Fibroblast of skin of abdomen (primary cell): ENCODE measurements at regions not wholly inside any gene's neighbourhood (a gene's known extent, or its start where the extent isn't known, plus 50 kb on each side); places are given as distances from the start of the nearest gene placed in this dataset.

ENCODE experiments used
- DNase-seq: peaks from one replicate; pipeline ENCODE4 v3.0.0-alpha.2; 2013

DNA sequence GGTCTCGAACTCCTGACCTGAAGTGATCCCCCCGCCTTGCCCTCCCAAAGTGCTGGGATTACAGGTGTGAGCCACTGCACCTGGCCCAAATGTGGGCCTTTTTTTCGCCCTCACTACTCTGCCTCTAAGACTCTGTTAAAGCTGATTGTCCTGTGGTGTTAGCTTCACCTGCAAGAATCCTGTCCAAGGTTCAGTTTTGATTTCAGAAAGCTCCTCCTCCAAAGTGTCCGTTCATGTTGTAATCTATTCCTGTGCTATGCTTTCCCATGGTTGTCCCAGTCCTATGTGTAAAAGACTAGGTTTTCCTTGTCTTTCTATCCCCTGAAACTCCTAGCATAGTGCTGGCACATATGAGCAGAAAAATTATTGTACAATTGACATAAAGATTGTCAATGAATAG is 440.9 kb downstream of the KLF5 start:
- no peak for DNase-seq

- DNase-seq = no peak
Observed at GRCh38 chr13:73497430-73497829, 438.6 kb downstream of the KLF5 start.

- no peak for DNase-seq
Observed at GRCh38 chr13:73496711-73497110, 437.9 kb downstream of the KLF5 start.

DNA sequence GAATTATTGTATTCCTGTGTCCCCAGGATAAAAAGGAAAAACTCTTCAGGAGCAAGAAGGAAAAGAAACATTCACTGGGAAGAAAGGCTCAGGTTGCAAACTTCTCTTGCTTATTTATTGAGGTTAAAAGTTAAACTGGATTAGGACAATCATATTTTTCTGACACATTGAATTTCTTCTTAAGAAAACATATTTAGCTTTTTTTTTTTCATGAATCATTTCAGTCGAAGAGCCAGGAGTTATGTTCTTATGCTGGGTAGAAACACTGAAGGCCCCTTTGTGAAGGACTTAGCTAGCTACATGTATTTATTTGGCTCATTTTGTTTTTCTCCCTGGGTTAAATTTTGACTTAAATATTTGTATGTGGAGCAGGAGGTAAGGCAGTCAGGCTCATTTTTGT is 434.0 kb downstream of the KLF5 start:
- DNase-seq = no peak

DNA sequence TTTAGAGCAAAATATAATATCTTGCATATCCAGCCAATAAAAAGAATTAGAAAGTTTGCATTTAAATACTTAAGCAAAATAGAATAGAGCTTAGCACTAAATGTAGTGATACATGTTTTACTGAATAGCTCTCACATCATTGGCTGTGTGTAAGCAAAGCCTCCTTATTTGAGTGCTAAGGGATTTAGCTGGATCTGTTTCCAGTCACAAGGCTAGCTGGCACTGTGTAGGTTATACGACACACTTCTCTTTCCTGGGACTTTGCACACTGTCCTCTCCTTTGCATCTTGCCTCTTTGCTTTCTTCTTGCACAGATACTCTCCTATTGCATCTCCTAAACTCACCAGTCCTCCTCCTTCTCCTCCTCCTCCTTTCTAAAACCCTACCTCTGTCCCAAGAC is 423.8 kb downstream of the KLF5 start:
- DNase-seq = no peak

DNA sequence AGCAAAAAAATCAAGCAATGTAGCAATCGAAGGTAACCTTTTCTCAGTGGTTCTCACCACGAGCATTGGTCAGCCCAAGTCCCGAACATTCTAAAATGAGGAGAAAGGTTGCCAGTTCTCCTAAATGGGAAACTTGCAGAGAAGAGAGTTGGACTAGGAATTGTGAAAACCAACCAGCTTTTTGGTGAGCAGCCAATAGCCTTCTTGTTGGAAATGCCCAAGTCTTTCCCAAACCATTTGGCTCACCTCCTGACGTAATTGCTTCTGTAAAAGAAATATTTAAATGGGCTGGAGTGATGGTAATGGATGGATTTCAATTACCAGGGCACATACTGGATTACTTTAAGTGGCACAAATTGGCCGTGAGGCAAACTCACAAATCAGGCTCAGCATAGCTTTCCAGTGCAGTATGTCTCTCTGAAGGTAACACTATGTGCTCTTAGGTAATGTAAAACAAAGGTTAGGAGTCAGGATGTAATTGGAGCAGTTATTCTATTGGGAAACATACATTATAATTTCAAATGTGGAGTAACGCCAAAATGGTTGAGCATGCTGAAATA is 423.2 kb downstream of the KLF5 start:
- no peak for DNase-seq

DNA sequence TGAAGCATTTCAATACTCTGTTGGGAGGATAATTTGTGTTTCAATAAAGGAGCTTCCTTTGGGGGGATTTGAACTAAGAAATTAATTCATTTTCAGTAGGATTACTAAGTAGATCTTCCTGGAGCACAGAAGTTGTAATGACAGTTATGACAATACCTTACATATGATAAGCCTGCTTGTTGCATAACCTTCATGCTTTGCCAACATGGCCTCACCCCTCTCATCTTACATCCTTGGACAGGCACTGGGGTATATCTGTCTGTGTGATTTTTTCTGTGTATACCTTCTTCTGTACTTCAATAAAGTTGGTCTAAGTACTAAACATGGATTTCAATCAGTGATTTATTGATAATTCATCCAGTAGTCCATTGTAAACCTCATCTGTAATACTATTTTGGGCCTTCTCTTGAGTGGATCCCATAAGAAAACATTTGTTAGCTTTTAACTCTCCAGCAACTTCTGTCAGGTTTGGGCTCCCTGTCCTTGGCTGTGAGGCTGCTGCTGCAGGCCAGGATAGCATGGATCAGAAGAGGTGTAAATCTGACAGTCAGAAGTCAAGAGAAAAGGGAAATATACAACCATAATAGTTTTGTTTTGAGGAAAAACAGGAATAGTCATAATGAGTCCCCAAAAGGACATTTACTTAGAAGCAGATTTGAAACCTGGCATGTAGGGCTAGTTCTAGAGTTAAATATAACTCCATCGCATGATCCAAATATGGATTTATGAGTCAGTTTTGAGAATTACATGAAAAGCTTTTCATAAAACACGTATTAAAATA is 422.2 kb downstream of the KLF5 start:
- no peak for DNase-seq

DNA sequence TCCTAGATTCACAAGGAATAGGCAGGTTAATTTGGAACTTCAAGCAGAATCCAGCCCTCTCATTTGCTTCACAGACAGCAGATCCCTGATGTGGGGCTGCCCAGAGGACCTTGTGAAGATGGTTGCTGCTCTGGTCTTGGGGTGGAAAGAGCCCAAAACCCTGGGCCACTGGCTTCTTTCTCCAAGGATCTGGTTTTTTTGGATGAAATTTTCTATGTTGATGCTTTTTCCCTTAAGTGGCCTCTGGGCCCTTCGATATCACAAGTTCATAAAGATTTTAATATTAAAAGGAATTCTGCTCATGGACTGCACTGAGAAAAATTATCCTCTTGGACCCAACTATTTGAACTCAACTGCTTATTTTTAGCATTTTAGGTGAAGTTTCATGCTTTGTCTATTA is 421.1 kb downstream of the KLF5 start:
- DNase-seq = no peak

GRCh38 chr13:73479351-73479750 is 420.5 kb downstream of the KLF5 start:
- DNase-seq = no peak

GRCh38 chr13:73477441-73477840 is 418.6 kb downstream of the KLF5 start:
- DNase-seq = no peak

- DNase-seq = no peak
Observed at GRCh38 chr13:73473016-73473415, 414.2 kb downstream of the KLF5 start.

DNA sequence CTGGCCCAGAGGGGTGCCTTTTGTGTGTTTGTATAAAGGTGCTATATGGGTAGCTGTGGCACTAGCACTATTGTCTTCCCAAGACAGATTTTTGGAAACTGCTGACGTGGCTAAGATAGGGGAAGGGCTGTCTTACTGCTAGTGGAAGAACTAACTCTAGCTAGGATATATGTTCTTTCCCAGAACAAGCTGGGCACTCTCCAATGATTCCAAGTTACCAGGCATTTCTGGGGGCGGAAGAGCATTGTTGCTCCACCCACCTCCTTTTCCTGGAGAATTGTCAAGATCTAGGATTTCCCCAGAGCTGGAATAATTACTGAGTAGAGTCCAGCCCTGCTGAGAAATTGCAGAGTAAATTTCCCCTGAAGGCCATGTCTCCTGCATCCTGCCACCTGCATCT is 408.3 kb downstream of the KLF5 start:
- peak; percentile 13 for DNase-seq

DNA sequence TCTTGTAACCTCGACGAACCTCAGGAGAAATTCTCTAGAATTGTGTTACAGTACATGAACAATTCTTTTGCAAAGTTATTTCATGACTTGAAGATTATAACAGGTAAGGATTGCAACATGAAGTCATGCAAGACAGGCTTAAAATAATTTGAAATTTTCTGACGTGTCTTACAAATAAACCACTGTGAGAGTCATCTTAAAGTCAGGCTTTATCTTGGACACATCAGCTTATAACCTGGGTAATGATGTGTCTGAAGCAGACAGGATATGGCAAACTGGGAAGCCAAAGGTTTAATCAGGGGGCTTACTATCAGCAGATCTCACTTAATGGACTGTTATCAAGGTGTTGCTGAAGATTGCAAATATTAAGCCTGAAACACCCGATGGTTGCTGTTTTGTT is 407.8 kb downstream of the KLF5 start:
- DNase-seq = no peak

- DNase-seq = peak; percentile 68
Observed at GRCh38 chr13:73465617-73465971, 406.8 kb downstream of the KLF5 start.

GRCh38 chr13:73464758-73465616 is 406.2 kb downstream of the KLF5 start:
- no peak for DNase-seq

DNA sequence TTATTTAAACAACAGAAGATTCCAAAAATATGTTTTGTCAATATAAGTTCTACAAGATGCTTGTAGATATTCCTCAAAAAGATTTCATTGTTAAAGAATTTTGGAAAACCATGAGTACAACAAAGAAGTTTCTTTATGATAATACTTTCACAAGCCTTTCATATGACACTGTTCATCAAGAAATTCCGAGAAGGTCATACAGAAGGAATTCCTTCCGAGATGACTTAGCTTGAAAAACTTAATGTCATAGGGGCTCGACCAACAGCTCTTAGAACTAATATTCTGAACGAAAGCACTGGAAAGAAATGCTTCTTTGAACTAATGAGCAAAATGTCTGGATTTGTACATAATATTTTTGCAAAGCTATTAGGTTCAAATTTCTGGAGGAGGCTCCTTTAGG is 403.4 kb downstream of the KLF5 start:
- no peak for DNase-seq

DNA sequence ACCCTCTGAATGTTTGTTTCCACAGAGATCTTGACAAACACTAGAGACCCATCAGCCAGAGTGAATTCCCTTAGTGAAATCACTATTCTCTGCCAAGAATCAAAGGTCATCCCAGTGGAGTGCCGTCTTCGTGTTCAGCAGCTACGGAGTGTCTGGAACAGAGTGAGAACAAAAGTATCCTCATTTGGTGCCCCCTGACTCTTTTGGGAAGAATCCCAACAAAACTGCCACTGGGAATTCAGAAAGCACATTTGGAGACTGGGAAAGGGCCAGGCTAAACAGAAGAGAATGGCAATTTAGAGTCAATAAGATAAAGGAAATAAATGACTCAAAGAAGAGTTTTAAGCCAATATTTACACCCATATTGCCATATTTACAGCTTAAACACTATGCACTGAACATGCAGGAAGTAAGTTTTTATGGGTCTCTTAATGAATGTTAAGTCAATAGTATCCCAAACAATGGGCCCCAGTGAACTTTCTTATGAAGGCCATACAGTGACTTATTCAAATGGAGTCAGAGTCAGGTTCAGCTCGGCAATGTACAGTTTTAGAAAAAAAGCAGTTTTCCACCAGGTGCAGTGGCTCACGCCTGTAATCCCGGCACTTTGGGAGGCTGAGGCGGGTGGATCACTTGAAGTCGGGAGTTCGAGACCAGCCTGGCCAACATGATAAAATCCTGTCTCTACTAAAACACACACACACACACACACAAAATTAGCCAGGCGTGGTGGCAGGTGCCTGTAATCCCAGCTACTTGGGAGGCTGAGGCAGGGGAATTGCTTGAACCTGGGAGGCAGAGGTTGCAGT is 392.6 kb downstream of the KLF5 start:
- no peak for DNase-seq

DNA sequence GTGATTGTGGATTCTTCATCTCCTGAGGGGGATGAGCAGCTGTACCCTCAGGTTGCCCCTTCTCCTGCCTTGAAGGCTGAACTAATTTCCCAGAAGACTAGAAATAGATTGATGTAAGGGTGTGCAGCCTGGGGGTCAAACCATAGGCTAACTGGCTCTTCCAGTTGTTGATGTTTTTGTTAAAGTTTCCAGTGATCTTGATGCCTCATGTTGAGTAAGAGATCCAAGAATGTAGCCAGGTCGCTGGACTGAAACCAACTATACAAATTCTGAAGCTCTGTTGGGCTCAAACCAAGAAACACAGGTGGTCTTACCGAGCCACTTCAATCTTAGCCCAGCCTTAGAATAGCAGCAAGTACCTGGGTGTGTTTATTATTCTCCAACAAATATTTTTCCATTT is 391.8 kb downstream of the KLF5 start:
- DNase-seq = no peak

DNA sequence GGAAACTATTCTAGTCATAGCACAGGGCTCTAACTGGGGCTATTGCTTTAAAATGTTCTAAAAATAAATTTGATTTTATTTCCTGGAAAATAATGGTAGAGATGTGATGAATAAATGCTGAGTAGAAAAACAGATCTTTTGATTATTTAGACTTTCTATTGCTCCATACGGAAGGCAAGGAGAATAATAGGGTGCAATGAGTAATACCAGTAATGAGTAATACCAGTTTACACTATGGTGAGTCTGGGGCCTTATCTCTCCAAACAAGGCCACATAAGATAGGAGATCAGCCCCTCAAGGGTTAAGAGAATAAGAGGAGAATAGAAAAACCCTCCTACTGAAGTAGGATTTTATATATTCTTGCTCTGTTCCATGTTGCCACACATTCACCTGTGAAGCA is 390.4 kb downstream of the KLF5 start:
- DNase-seq = no peak

- DNase-seq = peak; percentile 20
Observed at GRCh38 chr13:73440296-73440895, 381.6 kb downstream of the KLF5 start.

DNA sequence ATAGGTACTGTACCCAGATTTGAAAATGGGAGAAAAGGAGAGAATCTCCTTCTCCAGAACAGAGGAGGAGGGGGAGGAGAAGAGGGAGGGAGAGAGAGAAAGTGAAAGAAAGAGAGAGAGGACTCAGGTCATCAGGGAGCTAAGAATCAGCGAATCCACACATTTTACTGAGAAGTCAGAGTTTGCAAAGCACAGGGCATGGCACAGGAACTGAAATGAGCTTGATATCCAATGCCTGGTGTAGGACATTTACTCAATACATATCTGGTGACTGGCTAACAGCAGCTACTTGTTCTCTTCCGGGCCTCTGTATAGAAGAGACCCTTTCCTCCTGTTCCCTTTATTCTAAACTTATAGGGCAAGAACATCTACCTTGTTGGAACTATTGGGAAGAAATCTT is 375.1 kb downstream of the KLF5 start:
- DNase-seq = no peak

DNA sequence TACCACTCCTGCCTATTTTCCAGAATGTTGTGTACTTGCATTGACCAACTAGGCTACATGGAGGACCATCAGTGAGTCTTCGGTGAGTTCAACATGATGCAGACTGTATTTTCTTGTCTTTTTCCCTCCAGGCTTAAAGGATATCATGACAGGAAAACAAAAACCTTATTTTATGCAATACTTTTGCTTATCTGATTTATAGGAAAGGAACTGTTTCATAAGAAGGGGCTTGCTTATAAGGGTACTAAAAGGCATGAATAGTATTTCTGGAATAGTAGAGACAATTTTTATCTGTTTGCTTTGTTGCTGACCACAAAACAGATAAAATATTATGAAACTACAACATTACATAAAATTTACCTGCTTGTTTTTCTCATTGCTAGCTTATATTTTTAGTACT is 374.7 kb downstream of the KLF5 start:
- DNase-seq = no peak

DNA sequence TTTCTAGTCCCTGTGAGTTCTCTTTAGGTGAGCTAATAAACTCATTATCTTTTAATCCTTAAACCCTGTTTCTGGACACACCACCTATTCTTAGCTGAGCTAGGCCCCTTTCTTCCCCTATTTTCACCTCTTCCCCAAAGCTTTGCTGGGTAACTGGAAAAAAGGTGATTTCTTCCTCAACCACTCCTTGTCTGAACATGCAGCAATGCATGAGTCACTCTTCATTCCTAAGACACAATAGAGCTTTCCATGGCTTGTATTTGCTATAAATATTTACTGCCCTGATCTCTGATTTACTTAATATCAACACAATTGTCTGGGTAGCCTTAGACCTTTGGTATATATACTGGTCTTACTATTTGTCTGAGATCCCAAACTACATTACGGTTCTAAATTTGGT is 370.9 kb downstream of the KLF5 start:
- peak; percentile 21 for DNase-seq
